Astrocyte (in vitro differentiated cells and primary cell): ENCODE measurements at regions not wholly inside any gene's neighbourhood (a gene's known extent, or its start where the extent isn't known, plus 50 kb on each side); places are given as distances from the start of the nearest gene placed in this dataset.

Source experiments
- DNase-seq: peaks from one replicate; pipeline ENCODE4 v3.0.0-alpha.2; 2010; ENCODE audit warnings: low read depth
- FAIRE-seq: peaks from 2 replicates; lab custom pipeline; 2011; peaks lifted over from hg19 to GRCh38; lab: Jason Lieb, UNC
- H2AFZ ChIP-seq: 2 replicates; pipeline ENCODE4 v1.6.0; 2012; ENCODE audit warnings: low read depth, low read length, inconsistent platforms
- H3K27ac ChIP-seq: 2 replicates; pipeline ENCODE4 v1.5.1; 2011; ENCODE audit warnings: low read depth, low read length, inconsistent platforms
- H3K27me3 ChIP-seq: 2 replicates; pipeline ENCODE4 v1.6.0; 2011; ENCODE audit warnings: low read length, inconsistent platforms; ENCODE audit not compliant: insufficient read depth
- H3K36me3 ChIP-seq: 2 replicates; pipeline ENCODE4 v1.5.1; 2011; ENCODE audit warnings: low read length, inconsistent platforms; ENCODE audit not compliant: insufficient read depth
- H3K4me1 ChIP-seq: 2 replicates; pipeline ENCODE4 v1.5.1; 2011; ENCODE audit warnings: low read length, inconsistent platforms; ENCODE audit not compliant: insufficient read depth
- H3K4me2 ChIP-seq: 2 replicates; pipeline ENCODE4 v1.6.0; 2012; ENCODE audit warnings: low read length, inconsistent platforms
- H3K4me3 ChIP-seq: 2 replicates; pipeline ENCODE4 v1.5.1; 2011; ENCODE audit warnings: low read depth, mild to moderate bottlenecking, low read length, inconsistent platforms; ENCODE audit not compliant: insufficient read depth
- H3K79me2 ChIP-seq: 2 replicates; pipeline ENCODE4 v1.6.0; 2012; ENCODE audit warnings: mild to moderate bottlenecking, low read length, inconsistent platforms; ENCODE audit not compliant: insufficient read depth
- H3K9ac ChIP-seq: 2 replicates; pipeline ENCODE4 v1.6.0; 2012; ENCODE audit warnings: mild to moderate bottlenecking, low read length, inconsistent platforms
- H3K9me3 ChIP-seq: 2 replicates; pipeline ENCODE4 v1.5.1; 2012; ENCODE audit warnings: low read depth, mild to moderate bottlenecking, low read length, inconsistent platforms; ENCODE audit not compliant: insufficient read depth
- H4K20me1 ChIP-seq: 2 replicates; pipeline ENCODE4 v1.6.0; 2012; ENCODE audit warnings: low read length, inconsistent platforms; ENCODE audit not compliant: insufficient read depth
- H3K27ac Mint-ChIP-seq: one replicate; pipeline ENCODE4 v1.8.0; 2021; ENCODE audit warnings: mild to moderate bottlenecking, mixed read lengths; ENCODE audit not compliant: unreplicated experiment
- H3K27me3 Mint-ChIP-seq: one replicate; pipeline ENCODE4 v1.8.0; 2021; ENCODE audit warnings: low read depth, mixed read lengths; ENCODE audit not compliant: unreplicated experiment
- H3K36me3 Mint-ChIP-seq: one replicate; pipeline ENCODE4 v1.8.0; 2021; ENCODE audit warnings: low read depth, mixed read lengths; ENCODE audit not compliant: unreplicated experiment
- H3K4me1 Mint-ChIP-seq: one replicate; pipeline ENCODE4 v1.8.0; 2021; ENCODE audit warnings: low read depth, mixed read lengths; ENCODE audit not compliant: unreplicated experiment
- H3K4me3 Mint-ChIP-seq: one replicate; pipeline ENCODE4 v1.8.0; 2021; ENCODE audit warnings: mild to moderate bottlenecking, moderate library complexity, mixed read lengths; ENCODE audit not compliant: unreplicated experiment
- H3K9me3 Mint-ChIP-seq: one replicate; pipeline ENCODE4 v1.8.0; 2021; ENCODE audit warnings: mild to moderate bottlenecking, mixed read lengths; ENCODE audit not compliant: unreplicated experiment
- EZH2 ChIP-seq: IDR thresholded peaks from 2 replicates; pipeline ENCODE4 v1.6.1; 2012; ENCODE audit warnings: mild to moderate bottlenecking, low read length, inconsistent platforms; ENCODE audit not compliant: insufficient read depth
- TF ChIP-seq, protein P1 (sequence below): IDR thresholded peaks from 2 replicates; pipeline ENCODE4 v1.5.1; 2011; ENCODE audit warnings: low read depth, mild to moderate bottlenecking, inconsistent platforms, low read length, moderate library complexity; ENCODE audit not compliant: insufficient read depth

DNA sequence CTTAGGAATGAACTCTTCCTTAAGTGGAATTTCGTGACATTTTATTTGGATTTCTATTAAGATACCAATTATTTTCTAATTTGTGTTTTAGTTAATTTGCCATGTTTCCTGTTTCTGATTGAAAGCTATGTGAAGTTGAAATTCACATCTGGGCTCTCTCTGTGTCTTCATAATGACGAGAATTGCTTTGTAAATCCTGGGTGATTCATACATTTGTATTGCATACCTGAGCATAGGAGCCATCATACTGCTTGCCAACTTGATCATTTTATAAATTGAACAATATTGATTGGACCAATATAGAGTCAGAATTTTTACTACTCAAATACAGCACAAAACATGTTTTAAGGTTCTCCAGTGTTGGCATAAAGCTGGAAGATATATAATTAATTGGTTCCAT is 817.9 kb downstream of the BRINP3 start:
- no peak for FAIRE-seq
- Histone ChIP-seq H3K4me1 (no peaks in the 10 kb centered on the region), H3K4me2 (no peak overlapping the region), H3K36me3 (no peaks in the 10 kb centered on the region), H2AFZ (no peak overlapping the region), H3K9ac (no peak overlapping the region), H3K4me3 (no peak overlapping the region), H4K20me1 (no peaks in the 10 kb centered on the region), H3K27ac (no peak overlapping the region), H3K9me3 (no peaks in the 10 kb centered on the region), H3K79me2 (no peaks in the 10 kb centered on the region), H3K27me3 (no peaks in the 10 kb centered on the region)
- no peak for DNase-seq
- no peak for TF ChIP-seq EZH2
- TF ChIP-seq, protein P1, sequence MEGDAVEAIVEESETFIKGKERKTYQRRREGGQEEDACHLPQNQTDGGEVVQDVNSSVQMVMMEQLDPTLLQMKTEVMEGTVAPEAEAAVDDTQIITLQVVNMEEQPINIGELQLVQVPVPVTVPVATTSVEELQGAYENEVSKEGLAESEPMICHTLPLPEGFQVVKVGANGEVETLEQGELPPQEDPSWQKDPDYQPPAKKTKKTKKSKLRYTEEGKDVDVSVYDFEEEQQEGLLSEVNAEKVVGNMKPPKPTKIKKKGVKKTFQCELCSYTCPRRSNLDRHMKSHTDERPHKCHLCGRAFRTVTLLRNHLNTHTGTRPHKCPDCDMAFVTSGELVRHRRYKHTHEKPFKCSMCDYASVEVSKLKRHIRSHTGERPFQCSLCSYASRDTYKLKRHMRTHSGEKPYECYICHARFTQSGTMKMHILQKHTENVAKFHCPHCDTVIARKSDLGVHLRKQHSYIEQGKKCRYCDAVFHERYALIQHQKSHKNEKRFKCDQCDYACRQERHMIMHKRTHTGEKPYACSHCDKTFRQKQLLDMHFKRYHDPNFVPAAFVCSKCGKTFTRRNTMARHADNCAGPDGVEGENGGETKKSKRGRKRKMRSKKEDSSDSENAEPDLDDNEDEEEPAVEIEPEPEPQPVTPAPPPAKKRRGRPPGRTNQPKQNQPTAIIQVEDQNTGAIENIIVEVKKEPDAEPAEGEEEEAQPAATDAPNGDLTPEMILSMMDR = no peak
- no peaks in the 10 kb centered on the region for H3K27me3 Mint-ChIP-seq
- peaks cover 10% of the 10 kb centered on the region for H3K4me1 Mint-ChIP-seq
- no peak overlapping the region for H3K4me3 Mint-ChIP-seq
- H3K27ac Mint-ChIP-seq = no peak overlapping the region
- H3K9me3 Mint-ChIP-seq = no peaks in the 10 kb centered on the region
- H3K36me3 Mint-ChIP-seq = no peaks in the 10 kb centered on the region

DNA sequence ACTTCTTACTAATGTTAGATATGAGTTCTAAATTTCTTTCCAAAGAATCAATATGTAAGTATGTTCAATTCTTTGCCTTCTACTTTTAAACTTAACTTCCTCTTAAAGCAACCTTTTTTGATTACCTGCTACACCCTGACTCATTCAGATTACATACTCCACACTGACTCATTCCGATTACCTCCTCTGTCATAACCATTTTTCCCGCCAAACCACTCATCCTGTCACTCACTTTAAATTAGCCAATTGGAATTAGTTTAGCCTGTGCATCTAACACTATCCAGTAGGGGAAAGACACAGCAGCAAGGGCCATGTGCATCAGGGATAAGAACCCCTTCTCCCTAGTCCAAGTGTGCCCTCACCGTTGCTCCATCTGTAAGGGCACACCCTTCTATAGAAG is 815.5 kb downstream of the BRINP3 start:
- no peaks in the 10 kb centered on the region for H3K9me3 ChIP-seq
- H3K36me3 ChIP-seq = no peaks in the 10 kb centered on the region
- H2AFZ ChIP-seq = no peak overlapping the region
- no peaks in the 10 kb centered on the region for H3K27me3 ChIP-seq
- no peaks in the 10 kb centered on the region for H4K20me1 ChIP-seq
- no peak overlapping the region for H3K4me3 ChIP-seq
- Mint-ChIP-seq H3K9me3 (no peaks in the 10 kb centered on the region), H3K4me1 (peaks cover 8% of the 10 kb centered on the region), H3K36me3 (no peaks in the 10 kb centered on the region), H3K4me3 (no peak overlapping the region), H3K27me3 (no peaks in the 10 kb centered on the region), H3K27ac (no peak overlapping the region)
- FAIRE-seq (no peak), DNase-seq (no peak)
- H3K27ac ChIP-seq = no peak overlapping the region
- TF ChIP-seq EZH2 = no peak
- TF ChIP-seq, protein P1 = no peak
- H3K79me2 ChIP-seq = no peaks in the 10 kb centered on the region
- no peaks in the 10 kb centered on the region for H3K4me1 ChIP-seq
- H3K4me2 ChIP-seq = no peak overlapping the region
- no peak overlapping the region for H3K9ac ChIP-seq

DNA sequence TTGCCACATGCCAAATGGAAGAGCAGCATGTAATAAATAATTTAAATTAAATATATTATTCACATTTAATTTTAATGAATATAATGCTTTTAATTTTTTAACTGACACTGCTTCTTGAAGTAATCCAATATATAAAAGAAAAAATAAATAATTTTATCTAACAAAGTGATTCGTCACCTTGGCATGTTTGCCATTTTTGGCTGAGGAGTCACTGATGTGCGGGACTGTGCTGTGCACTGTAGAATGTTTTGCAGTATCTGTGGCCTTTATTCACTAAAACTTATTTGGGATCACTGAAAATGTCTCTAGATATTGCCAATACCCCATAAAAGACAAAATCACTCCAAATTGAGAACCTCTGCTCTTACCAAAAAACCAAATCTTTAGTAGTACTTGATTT is 807.8 kb downstream of the BRINP3 start:
- Histone ChIP-seq H4K20me1 (no peaks in the 10 kb centered on the region), H3K4me2 (no peak overlapping the region), H3K27ac (no peak overlapping the region), H3K36me3 (no peaks in the 10 kb centered on the region), H3K4me1 (no peaks in the 10 kb centered on the region), H2AFZ (no peak overlapping the region), H3K27me3 (no peaks in the 10 kb centered on the region), H3K9ac (no peak overlapping the region), H3K4me3 (no peak overlapping the region), H3K9me3 (no peaks in the 10 kb centered on the region), H3K79me2 (no peaks in the 10 kb centered on the region)
- no peaks in the 10 kb centered on the region for H3K27me3 Mint-ChIP-seq
- H3K4me1 Mint-ChIP-seq = peaks cover 2% of the 10 kb centered on the region
- H3K27ac Mint-ChIP-seq = no peak overlapping the region
- FAIRE-seq (no peak), DNase-seq (peak; percentile 42)
- H3K9me3 Mint-ChIP-seq = no peaks in the 10 kb centered on the region
- no peaks in the 10 kb centered on the region for H3K36me3 Mint-ChIP-seq
- H3K4me3 Mint-ChIP-seq = no peak overlapping the region
- TF ChIP-seq, protein P1 = no peak
- TF ChIP-seq EZH2 = no peak
